C4-2B (cell line): ENCODE measurements at regions not wholly inside any gene's neighbourhood (a gene's known extent, or its start where the extent isn't known, plus 50 kb on each side); places are given as distances from the start of the nearest gene placed in this dataset.

Experiments used
- H3K27ac ChIP-seq: fragments of 450-650 bp; 2 replicates; pipeline ENCODE4 v1.5.1; 2017
- ZFX ChIP-seq: fragments of 450-650 bp; IDR thresholded peaks from 2 replicates; pipeline ENCODE4 v1.6.1; 2017
- TF ChIP-seq, protein P1 (sequence below): fragments of 450-650 bp; conservative IDR thresholded peaks from 2 replicates; pipeline ENCODE4 v1.5.1; 2017; ENCODE audit warnings: mild to moderate bottlenecking

DNA sequence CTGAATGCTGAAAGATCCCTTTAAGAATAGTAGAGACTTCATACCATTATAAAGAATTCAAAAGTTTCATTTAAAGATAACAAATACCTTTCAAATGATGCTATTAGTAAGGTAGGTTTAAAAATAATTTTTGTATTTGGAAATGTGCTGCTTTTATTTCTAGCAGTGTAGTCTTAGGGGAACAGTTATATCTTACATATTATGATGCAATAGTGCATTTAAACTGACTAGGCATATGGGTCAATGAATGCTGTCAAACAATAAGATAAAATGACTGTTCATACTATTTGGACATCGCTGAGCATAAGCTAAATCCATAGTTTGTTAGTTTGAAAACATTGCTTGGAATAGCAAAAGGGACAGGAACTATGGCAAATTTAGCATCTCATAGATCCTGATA lies 354.8 kb upstream of the SEMA3A start:
- TF ChIP-seq ZFX: no peak
- TF ChIP-seq, protein P1, sequence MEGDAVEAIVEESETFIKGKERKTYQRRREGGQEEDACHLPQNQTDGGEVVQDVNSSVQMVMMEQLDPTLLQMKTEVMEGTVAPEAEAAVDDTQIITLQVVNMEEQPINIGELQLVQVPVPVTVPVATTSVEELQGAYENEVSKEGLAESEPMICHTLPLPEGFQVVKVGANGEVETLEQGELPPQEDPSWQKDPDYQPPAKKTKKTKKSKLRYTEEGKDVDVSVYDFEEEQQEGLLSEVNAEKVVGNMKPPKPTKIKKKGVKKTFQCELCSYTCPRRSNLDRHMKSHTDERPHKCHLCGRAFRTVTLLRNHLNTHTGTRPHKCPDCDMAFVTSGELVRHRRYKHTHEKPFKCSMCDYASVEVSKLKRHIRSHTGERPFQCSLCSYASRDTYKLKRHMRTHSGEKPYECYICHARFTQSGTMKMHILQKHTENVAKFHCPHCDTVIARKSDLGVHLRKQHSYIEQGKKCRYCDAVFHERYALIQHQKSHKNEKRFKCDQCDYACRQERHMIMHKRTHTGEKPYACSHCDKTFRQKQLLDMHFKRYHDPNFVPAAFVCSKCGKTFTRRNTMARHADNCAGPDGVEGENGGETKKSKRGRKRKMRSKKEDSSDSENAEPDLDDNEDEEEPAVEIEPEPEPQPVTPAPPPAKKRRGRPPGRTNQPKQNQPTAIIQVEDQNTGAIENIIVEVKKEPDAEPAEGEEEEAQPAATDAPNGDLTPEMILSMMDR: no peak

DNA sequence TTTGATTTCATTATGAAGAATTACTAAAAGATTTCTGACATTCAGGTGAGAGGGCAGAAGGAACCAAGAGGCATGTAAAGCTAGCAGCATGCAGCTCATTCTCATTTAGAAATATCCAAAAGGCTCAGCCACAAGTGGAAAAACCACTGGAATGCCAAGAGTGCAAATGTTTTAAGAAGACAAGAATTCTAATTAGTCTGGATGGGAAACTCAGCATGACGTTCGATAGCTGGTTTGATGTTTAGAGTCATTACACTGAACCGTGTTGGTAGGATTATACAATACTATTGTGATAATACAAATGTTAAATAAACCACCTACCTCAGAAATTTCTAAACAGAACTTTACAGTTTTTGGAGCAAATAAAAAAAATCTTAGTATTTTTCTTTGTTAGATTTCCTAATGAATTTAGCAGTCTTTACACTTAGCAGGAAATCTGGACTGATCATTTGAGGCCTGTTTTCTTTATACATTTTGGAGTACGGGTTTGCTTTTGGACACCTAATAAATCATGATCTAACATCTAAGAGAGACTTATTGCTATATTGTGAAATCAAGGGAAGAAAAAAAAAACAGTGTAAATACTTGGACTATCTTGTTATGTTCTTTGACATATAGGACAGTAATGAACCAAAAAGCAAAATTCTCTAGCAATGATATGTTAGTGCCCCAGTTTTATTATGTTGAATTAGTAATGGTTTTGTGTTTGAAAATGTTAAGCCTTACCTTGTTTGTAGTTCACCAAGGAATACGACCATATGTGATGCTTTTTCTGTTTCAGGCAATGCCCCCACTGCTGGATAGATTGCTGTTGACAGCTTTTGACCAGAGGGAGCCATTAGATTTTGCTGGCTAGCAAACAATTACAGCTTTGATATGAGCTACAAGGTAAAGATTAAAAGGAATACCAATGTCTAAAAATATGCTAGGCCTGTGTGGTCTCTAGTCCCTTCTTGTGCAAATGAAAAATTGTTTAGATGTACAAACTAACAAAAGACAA lies 354.1 kb upstream of the SEMA3A start:
- TF ChIP-seq, protein P1: no peak
- no peak for TF ChIP-seq ZFX
- H3K27ac ChIP-seq: no peak overlapping the region

More for the DNA sequence above, 354.8 kb upstream of the SEMA3A start:
- no peak overlapping the region for H3K27ac ChIP-seq

GRCh38 chr7:84547331-84547730 lies 352.7 kb upstream of the SEMA3A start:
- no peak overlapping the region for H3K27ac ChIP-seq
- no peak for TF ChIP-seq ZFX
- TF ChIP-seq, protein P1: no peak

- no peak overlapping the region for H3K27ac ChIP-seq
- no peak for TF ChIP-seq ZFX
- TF ChIP-seq, protein P1: no peak
Observed at GRCh38 chr7:84546403-84546802, 351.8 kb upstream of the SEMA3A start.

GRCh38 chr7:84538268-84538667 lies 343.7 kb upstream of the SEMA3A start:
- no peak for TF ChIP-seq ZFX
- TF ChIP-seq, protein P1: no peak
- no peak overlapping the region for H3K27ac ChIP-seq

DNA sequence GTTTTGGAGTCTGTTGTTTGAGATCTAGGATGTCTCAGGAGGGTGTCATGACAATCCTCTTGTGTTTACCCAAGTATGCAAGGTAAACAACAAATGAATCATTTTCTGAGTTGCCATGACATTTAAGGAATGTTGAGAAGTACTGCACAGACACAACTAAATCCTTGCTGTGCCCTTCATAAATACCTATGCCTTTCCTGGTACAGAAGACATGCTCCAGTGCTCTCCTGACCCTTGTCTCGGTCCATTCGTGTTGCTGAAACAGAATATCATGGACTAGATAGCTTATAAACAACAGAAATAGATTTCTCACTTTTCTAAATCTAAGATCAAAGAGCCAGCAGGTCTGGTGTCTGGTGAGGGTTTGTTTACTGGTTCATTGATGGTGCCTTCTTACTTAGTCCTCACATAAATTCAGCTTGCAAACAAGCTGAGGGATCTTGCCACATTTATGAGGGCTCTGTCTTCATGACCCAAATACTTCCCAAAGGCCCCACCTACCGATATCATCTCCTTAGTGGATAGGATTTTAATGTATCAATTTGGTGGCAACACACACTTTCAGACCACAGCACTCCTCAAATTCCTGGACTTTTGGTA lies 341.8 kb upstream of the SEMA3A start:
- no peak overlapping the region for H3K27ac ChIP-seq
- TF ChIP-seq ZFX: no peak
- TF ChIP-seq, protein P1: no peak

DNA sequence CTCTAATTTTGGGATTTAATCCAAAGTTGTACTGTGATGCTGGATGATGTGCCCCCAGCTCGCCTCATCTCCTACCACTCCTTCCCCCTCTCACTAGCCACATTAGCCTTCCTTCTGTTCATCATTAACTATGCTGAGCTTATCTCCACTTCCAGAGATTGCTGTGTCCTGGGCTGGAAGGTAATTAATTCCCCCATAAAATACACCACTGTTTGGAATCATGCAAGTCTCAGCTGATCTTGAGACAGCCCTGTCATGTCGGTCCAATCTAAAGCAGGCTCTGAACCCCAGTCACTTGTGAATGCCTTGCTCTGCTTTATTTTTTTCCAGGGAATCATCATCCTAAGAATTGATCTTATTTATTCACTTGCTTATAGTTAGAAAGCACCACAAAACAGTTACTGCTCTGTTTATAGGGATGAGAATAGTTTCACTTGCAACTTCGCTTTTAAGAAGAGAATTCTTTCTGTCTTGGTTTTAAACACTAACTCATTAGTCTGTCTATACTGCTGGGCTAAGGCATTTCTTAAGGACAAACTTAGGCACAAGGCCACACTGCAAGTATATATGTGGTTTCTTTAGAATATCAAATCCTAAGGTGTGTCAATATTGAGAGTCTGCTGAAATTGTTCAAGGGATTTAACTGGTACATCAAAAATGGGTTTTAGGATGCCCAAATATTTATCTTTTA lies 341.1 kb upstream of the SEMA3A start:
- H3K27ac ChIP-seq: no peak overlapping the region
- TF ChIP-seq, protein P1: no peak
- no peak for TF ChIP-seq ZFX
